Gastrocnemius medialis (tissue), 4 donors: ENCODE measurements at regions not wholly inside any gene's neighbourhood (a gene's known extent, or its start where the extent isn't known, plus 50 kb on each side); places are given as distances from the start of the nearest gene placed in this dataset.

Source experiments
- CTCF ChIP-seq, 5 experiments: fragments of 450-650 bp in 3 of 5; fragments of 200-600 bp in 2 of 5; sonication (generic) in 2 of 5; IDR thresholded peaks in 4 of 5; conservative IDR thresholded peaks in 1 of 5; 1 replicate in 4 of 5; 2 replicates in 1 of 5; pipeline ENCODE4 v1.5.1; 2016 to 2019; ENCODE audit warnings: antibody characterized with exemption in 5 of 5, mild to moderate bottlenecking in 3 of 5, moderate library complexity in 3 of 5
- POLR2A ChIP-seq, 2 donors: fragments of 450-650 bp; IDR thresholded peaks; one replicate each; pipeline ENCODE4 v1.6.1; 2017; ENCODE audit warnings: antibody characterized with exemption in 2 of 2, mild to moderate bottlenecking in 2 of 2, moderate library complexity in 2 of 2

DNA sequence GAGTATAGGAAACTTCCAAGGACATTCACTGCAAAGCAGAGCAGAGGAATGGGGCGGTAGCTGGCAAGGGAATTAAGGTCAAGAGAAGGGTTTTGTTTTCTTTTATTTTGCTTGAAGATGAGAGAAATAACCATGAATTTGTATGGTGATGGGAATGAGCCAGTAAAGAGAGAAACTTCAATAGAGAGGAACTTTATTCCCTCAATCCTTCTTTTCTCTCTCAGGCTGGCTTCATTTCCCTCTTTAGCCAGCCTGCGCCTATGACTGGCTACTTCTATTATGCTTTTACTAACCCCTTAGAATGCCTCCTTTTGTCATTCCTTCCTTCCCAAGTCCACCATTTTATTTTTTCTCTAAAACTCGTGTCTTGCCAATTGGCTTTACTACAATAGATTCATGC, 101.4 kb upstream of the CEP85L start:
- TF ChIP-seq CTCF (IDR thresholded peaks at IDR 0.05 in 4 of 5, conservative IDR thresholded peaks at IDR 0.05 in 1 of 5) = no peak
- no peak for TF ChIP-seq POLR2A (IDR thresholded peaks at IDR 0.05)
